Testis (tissue), 2 donors: ENCODE measurements at regions not wholly inside any gene's neighbourhood (a gene's known extent, or its start where the extent isn't known, plus 50 kb on each side); places are given as distances from the start of the nearest gene placed in this dataset.

Source experiments
- DNase-seq: peaks from one replicate; pipeline ENCODE4 v3.0.0-alpha.2; 2019
- H3K27ac ChIP-seq, 2 donors: fragments of 200-600 bp; sonication (generic); one replicate each; pipeline ENCODE4 v1.5.1; 2019
- H3K27me3 ChIP-seq: fragments of 200-600 bp; sonication (generic); one replicate; pipeline ENCODE4 v1.5.1; 2019
- H3K36me3 ChIP-seq: fragments of 200-600 bp; sonication (generic); one replicate; pipeline ENCODE4 v1.5.1; 2017; ENCODE audit warnings: low read depth; ENCODE audit errors: missing control alignments
- H3K4me1 ChIP-seq: fragments of 200-600 bp; sonication (generic); one replicate; pipeline ENCODE4 v1.5.1; 2019
- H3K4me3 ChIP-seq, 2 donors: fragments of 200-600 bp; sonication (generic); one replicate each; pipeline ENCODE4 v1.5.1; 2017 to 2019
- H3K9me3 ChIP-seq: fragments of 200-600 bp; sonication (generic); one replicate; pipeline ENCODE4 v1.5.1; 2017
- CTCF ChIP-seq, 3 experiments: fragments of 450-650 bp in 2 of 3; fragments of 200-600 bp in 1 of 3; sonication (generic) in 1 of 3; IDR thresholded peaks; one replicate each; pipeline ENCODE4 v1.5.1; 2016 to 2019; ENCODE audit warnings: antibody characterized with exemption in 3 of 3, mild to moderate bottlenecking in 2 of 3, moderate library complexity in 1 of 3
- POLR2A ChIP-seq: fragments of 450-650 bp; IDR thresholded peaks from one replicate; pipeline ENCODE4 v1.6.1; 2017; ENCODE audit warnings: antibody characterized with exemption, mild to moderate bottlenecking, moderate library complexity
- WGBS, 2 donors: methylation state at CpG; one replicate each; pipeline ENCODE4 v1.1.5; 2018; 5-methylcytosine and 5-hydroxymethylcytosine counted together
- intact Hi-C: fragments of 100-400 bp; cut with DNase I; formaldehyde crosslinking; loops from one replicate; pipeline ENCODE4 v1.15.1; 2023; ENCODE audit warnings: low total_unique reads

DNA sequence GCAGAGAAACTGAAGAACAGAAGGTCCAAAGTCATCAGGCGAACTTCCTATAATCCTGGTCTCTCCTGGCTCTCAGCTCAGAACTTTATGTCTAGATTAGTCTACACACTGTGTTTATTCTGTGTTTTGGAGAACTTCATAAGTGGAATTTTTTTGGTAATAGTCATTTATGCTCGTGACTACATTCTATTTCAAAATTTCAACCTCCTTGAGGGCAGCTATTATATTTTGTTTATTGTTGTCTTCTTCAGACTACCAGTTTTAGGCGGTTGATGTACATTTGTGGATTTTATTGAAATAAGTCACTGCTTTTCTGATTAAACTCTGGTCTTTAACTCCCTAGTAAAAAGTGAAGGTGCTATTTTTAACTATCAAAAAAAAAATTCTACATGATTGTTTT, 816.6 kb downstream of the SATB2 start:
- 80 to 83% methylated on average over 3 of the region's 3 CpGs for WGBS, 2 donors
- no peak overlapping the region for H3K4me3 ChIP-seq
- H3K4me1 ChIP-seq, result no peaks in the 10 kb centered on the region

DNA sequence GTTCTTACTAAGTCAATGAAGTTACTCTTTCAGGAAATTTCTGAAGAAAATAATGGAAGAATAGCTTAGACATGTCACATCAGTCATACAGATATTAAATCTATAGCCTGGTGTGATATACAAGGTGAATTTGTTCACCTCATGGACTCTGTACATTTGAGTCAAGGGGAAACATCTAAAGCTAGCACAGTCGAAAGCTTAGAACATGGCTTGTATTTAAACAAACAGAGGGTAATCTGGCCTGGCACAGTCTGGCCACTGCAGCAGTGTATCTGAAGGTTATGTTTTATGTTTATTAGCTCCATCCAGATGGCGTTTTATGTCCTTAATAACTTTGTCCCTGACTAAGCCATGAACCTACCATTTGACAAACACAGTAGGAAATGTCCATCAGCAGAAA, 817.3 kb downstream of the SATB2 start:
- intact Hi-C loops, result no loop called here
- DNase-seq, result no peak
- Histone ChIP-seq H3K4me3 (no peak overlapping the region), H3K9me3 (no peaks in the 10 kb centered on the region), H3K27ac (no peak overlapping the region), H3K4me1 (no peaks in the 10 kb centered on the region), H3K27me3 (no peaks in the 10 kb centered on the region), H3K36me3 (no peaks in the 10 kb centered on the region)
- WGBS, 2 donors, result 73 to 82% methylated on average over 2 of the region's 2 CpGs
- TF ChIP-seq POLR2A, result no peak
- no peak for TF ChIP-seq CTCF (IDR thresholded peaks at IDR 0.05)

More for the DNA sequence above, 816.6 kb downstream of the SATB2 start:
- DNase-seq, result no peak
- intact Hi-C loops, result no loop called here
- no peaks in the 10 kb centered on the region for H3K36me3 ChIP-seq
- H3K9me3 ChIP-seq, result no peaks in the 10 kb centered on the region
- no peak overlapping the region for H3K27ac ChIP-seq
- TF ChIP-seq CTCF (IDR thresholded peaks at IDR 0.05) (no peak), POLR2A (no peak)
- H3K27me3 ChIP-seq, result no peaks in the 10 kb centered on the region

DNA sequence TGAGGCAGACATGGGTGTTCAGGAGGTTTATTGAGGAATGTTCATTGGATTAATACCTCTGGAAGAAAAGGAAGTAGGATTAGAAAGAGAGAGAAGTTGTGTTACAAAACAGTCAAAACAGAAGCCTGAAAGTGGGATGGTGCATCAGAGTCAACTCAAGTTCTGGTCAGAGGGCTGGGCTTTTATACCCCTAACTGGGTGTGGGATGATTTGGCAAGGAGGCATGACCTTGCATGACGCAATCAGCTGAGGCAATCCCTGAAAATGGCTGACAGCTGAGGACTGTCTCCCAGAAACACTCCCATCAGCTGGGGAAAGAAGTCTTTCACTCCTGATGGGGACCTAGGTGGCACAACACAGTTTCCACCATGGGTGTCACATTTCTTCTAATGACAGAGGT, 818.2 kb downstream of the SATB2 start:
- no peaks in the 10 kb centered on the region for H3K36me3 ChIP-seq
- no peaks in the 10 kb centered on the region for H3K4me1 ChIP-seq
- no peak overlapping the region for H3K4me3 ChIP-seq
- H3K27ac ChIP-seq, result no peak overlapping the region
- no peak for DNase-seq
- H3K9me3 ChIP-seq, result no peaks in the 10 kb centered on the region
- no peaks in the 10 kb centered on the region for H3K27me3 ChIP-seq
- 78 to 90% methylated on average over 1 of the region's 1 CpG for WGBS, 2 donors
- no peak for TF ChIP-seq POLR2A
- no peak for TF ChIP-seq CTCF (IDR thresholded peaks at IDR 0.05)
- intact Hi-C loops, result no loop called here

GRCh38 chr2:198638577-198638976, 819.2 kb downstream of the SATB2 start:
- H3K27me3 ChIP-seq, result no peaks in the 10 kb centered on the region
- TF ChIP-seq CTCF (IDR thresholded peaks at IDR 0.05) (no peak), POLR2A (no peak)
- no peaks in the 10 kb centered on the region for H3K36me3 ChIP-seq
- no peak overlapping the region for H3K27ac ChIP-seq
- DNase-seq, result no peak
- H3K4me1 ChIP-seq, result no peaks in the 10 kb centered on the region
- H3K4me3 ChIP-seq, result no peak overlapping the region
- H3K9me3 ChIP-seq, result no peaks in the 10 kb centered on the region
- 65 to 75% methylated on average over 3 of the region's 3 CpGs for WGBS, 2 donors
- intact Hi-C loops, result no loop called here

DNA sequence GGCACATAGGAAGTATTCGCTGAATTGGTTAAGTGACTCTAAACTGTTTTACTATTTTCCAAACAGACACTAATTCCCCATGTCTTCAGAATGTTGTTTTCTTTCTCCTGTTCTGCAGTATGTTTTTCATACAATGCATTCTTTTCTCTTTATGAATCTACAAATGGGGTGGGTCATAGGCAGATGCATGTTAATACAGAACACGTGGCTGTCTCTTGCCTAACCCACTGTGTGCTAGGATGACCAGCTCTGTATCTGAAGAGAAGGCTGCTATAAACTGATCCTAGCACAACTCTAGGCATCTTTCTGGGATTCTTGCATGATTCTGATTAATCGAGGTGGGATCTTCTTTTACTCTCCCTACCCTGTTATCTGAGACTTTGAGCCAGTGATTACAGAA, 826.0 kb downstream of the PLCL1 start:
- Histone ChIP-seq H3K4me1 (no peaks in the 10 kb centered on the region), H3K27ac (no peak overlapping the region), H3K9me3 (no peaks in the 10 kb centered on the region), H3K4me3 (no peak overlapping the region), H3K27me3 (no peaks in the 10 kb centered on the region), H3K36me3 (no peaks in the 10 kb centered on the region)
- TF ChIP-seq CTCF (IDR thresholded peaks at IDR 0.05), result no peak
- no peak for TF ChIP-seq POLR2A
- 81 to 87% methylated on average over 3 of the region's 3 CpGs for WGBS, 2 donors
- no peak for DNase-seq
- intact Hi-C loops, result no loop called here
